ENCODE measurements at regions not wholly inside any gene's neighbourhood (a gene's known extent, or its start where the extent isn't known, plus 50 kb on each side); places are given as distances from the start of the nearest gene placed in this dataset. TPM values are rescaled to one million over a fixed set of nuclear protein-coding genes. Genes with fewer than 3 reads are reported as not detected.

- H3K27ac ChIP-seq (ENCODE audit: low read depth) = no peak overlapping the region
- no peak overlapping the region for H3K4me3 ChIP-seq (ENCODE audit: low read depth, low read length)
- WGBS = 80% methylated on average over 3 of the region's 3 CpGs
- no peak for DNase-seq (ENCODE audit: extremely low spot score)
- no peaks in the 10 kb centered on the region for H3K4me1 ChIP-seq (ENCODE audit: insufficient read depth)
- no peaks in the 10 kb centered on the region for H3K36me3 ChIP-seq (ENCODE audit: insufficient read depth)
Observed at GRCh38 chr13:91278291-91278690, 69.2 kb upstream of the MIR17HG start.

- no peak for DNase-seq (ENCODE audit: extremely low spot score)
- Histone ChIP-seq H3K36me3 (ENCODE audit: insufficient read depth) (no peaks in the 10 kb centered on the region), H3K4me3 (ENCODE audit: low read depth, low read length) (no peak overlapping the region), H3K4me1 (ENCODE audit: insufficient read depth) (no peaks in the 10 kb centered on the region), H3K27ac (ENCODE audit: low read depth) (no peak overlapping the region)
- 84% methylated on average over 2 of the region's 2 CpGs for WGBS
Observed at GRCh38 chr13:91278888-91279287, 68.6 kb upstream of the MIR17HG start.

- Histone ChIP-seq H3K36me3 (ENCODE audit: insufficient read depth) (no peaks in the 10 kb centered on the region), H3K4me1 (ENCODE audit: insufficient read depth) (no peaks in the 10 kb centered on the region), H3K4me3 (ENCODE audit: low read depth, low read length) (no peak overlapping the region), H3K27ac (ENCODE audit: low read depth) (no peak overlapping the region)
- DNase-seq (ENCODE audit: extremely low spot score) = no peak
- 43% methylated on average over 2 of the region's 2 CpGs for WGBS
Observed at GRCh38 chr13:91280801-91281200, 66.7 kb upstream of the MIR17HG start.

- WGBS = 90% methylated on average over 10 of the region's 10 CpGs
Observed at GRCh38 chr13:91284335-91284734, 63.2 kb upstream of the MIR17HG start.

GRCh38 chr13:91286317-91286716 is 61.2 kb upstream of the MIR17HG start:
- no peak for DNase-seq (ENCODE audit: extremely low spot score)
- WGBS = 91% methylated on average over 1 of the region's 1 CpG
- Histone ChIP-seq H3K27ac (ENCODE audit: low read depth) (no peak overlapping the region), H3K36me3 (ENCODE audit: insufficient read depth) (no peaks in the 10 kb centered on the region), H3K4me1 (ENCODE audit: insufficient read depth) (no peaks in the 10 kb centered on the region), H3K4me3 (ENCODE audit: low read depth, low read length) (no peak overlapping the region)

More at GRCh38 chr13:91284335-91284734, 63.2 kb upstream of the MIR17HG start:
- Histone ChIP-seq H3K4me1 (ENCODE audit: insufficient read depth) (no peaks in the 10 kb centered on the region), H3K4me3 (ENCODE audit: low read depth, low read length) (no peak overlapping the region), H3K36me3 (ENCODE audit: insufficient read depth) (no peaks in the 10 kb centered on the region), H3K27ac (ENCODE audit: low read depth) (no peak overlapping the region)
- DNase-seq (ENCODE audit: extremely low spot score) = no peak

GRCh38 chr13:91291078-91291477 is 56.4 kb upstream of the MIR17HG start:
- no peak overlapping the region for H3K4me3 ChIP-seq (ENCODE audit: low read depth, low read length)
- no peaks in the 10 kb centered on the region for H3K4me1 ChIP-seq (ENCODE audit: insufficient read depth)
- no peak for DNase-seq (ENCODE audit: extremely low spot score)
- WGBS = 86% methylated on average over 2 of the region's 2 CpGs
- no peaks in the 10 kb centered on the region for H3K36me3 ChIP-seq (ENCODE audit: insufficient read depth)
- no peak overlapping the region for H3K27ac ChIP-seq (ENCODE audit: low read depth)

GRCh38 chr13:91292630-91293221 is 54.8 kb upstream of the MIR17HG start:
- H3K4me3 ChIP-seq (ENCODE audit: low read depth, low read length) = no peak overlapping the region
- DNase-seq (ENCODE audit: extremely low spot score) = no peak

GRCh38 chr13:91295712-91296410 is 51.6 kb upstream of the MIR17HG start:
- no peak for DNase-seq (ENCODE audit: extremely low spot score)
- Histone ChIP-seq H3K27ac (ENCODE audit: low read depth) (no peak overlapping the region), H3K4me1 (ENCODE audit: insufficient read depth) (no peaks in the 10 kb centered on the region), H3K4me3 (ENCODE audit: low read depth, low read length) (no peak overlapping the region), H3K36me3 (ENCODE audit: insufficient read depth) (no peaks in the 10 kb centered on the region)
- 84% methylated on average over 15 of the region's 15 CpGs for WGBS

More at GRCh38 chr13:91292630-91293221, 54.8 kb upstream of the MIR17HG start:
- Histone ChIP-seq H3K36me3 (ENCODE audit: insufficient read depth) (no peaks in the 10 kb centered on the region), H3K27ac (ENCODE audit: low read depth) (no peak overlapping the region), H3K4me1 (ENCODE audit: insufficient read depth) (no peaks in the 10 kb centered on the region)
- WGBS = 39% methylated on average over 7 of the region's 7 CpGs

GRCh38 chr13:91297503-91297902 is 50.0 kb upstream of the MIR17HG start:
- Histone ChIP-seq H3K36me3 (ENCODE audit: insufficient read depth) (no peaks in the 10 kb centered on the region), H3K4me3 (ENCODE audit: low read depth, low read length) (no peak overlapping the region), H3K4me1 (ENCODE audit: insufficient read depth) (no peaks in the 10 kb centered on the region), H3K27ac (ENCODE audit: low read depth) (no peak overlapping the region)
- DNase-seq (ENCODE audit: extremely low spot score) = no peak
- 20% methylated on average over 2 of the region's 2 CpGs for WGBS

Small RNA genes lying in the stretch of these regions (small RNA-seq; reads per million reads assigned to genes)
- gene AL445647.2 (not detected), gene BRK1P2 (not detected), gene RF00212 (not detected), gene RNA5SP34 (not detected), gene RNU6-75P (not detected)

All from urinary bladder (tissue), 4 donors.